22Rv1 (cell line): ENCODE measurements at regions not wholly inside any gene's neighbourhood (a gene's known extent, or its start where the extent isn't known, plus 50 kb on each side); places are given as distances from the start of the nearest gene placed in this dataset.

Experiments
- CTCF ChIP-seq: fragments of 450-650 bp; IDR thresholded peaks from 2 replicates; pipeline ENCODE4 v1.5.1; 2017; ENCODE audit warnings: mild to moderate bottlenecking
- ZFX ChIP-seq: fragments of 450-650 bp; IDR thresholded peaks from 2 replicates; pipeline ENCODE4 v1.6.1; 2017; ENCODE audit warnings: antibody characterized with exemption, borderline replicate concordance

GRCh38 chr4:84126061-84126787 lies 372.9 kb downstream of the NKX6-1 start:
- TF ChIP-seq CTCF: no peak
- no peak for TF ChIP-seq ZFX
